ENCODE measurements at regions not wholly inside any gene's neighbourhood (a gene's known extent, or its start where the extent isn't known, plus 50 kb on each side); places are given as distances from the start of the nearest gene placed in this dataset.

DNA sequence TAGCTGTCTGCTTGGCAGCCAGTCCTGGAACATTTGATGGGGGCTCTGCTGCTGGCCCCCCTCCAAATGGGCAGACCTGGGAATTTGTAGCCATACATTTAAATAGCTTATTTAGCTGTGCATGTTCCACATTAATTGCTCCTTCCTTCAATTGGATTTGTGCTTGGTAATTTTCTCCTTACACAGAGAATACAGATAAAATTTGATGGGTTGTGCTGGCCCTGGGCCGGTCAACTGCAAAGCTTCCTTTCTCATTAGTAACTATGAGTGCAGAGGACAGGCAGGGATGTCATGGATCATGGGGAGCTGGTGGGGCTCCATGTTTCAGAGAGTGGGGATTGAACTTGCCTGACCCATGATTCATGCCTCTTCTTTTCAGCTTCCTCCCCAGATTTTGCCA lies 201.5 kb upstream of the GHITM start:
- Histone ChIP-seq H3K36me3 (ENCODE audit: low read depth) (no peaks in the 10 kb centered on the region), H3K4me3 (ENCODE audit: severe bottlenecking) (no peak overlapping the region), H3K27ac (ENCODE audit: poor library complexity, severe bottlenecking) (no peak overlapping the region), H3K9me3 (ENCODE audit: severe bottlenecking) (no peaks in the 10 kb centered on the region), H3K27me3 (ENCODE audit: insufficient read depth, poor library complexity, severe bottlenecking) (no peaks in the 10 kb centered on the region), H3K4me1 (ENCODE audit: insufficient read depth, poor library complexity, severe bottlenecking) (no peaks in the 10 kb centered on the region)
- ATAC-seq (ENCODE audit: low read depth) (no peak), DNase-seq (ENCODE audit: low spot score) (no peak)
- TF ChIP-seq, protein P1, sequence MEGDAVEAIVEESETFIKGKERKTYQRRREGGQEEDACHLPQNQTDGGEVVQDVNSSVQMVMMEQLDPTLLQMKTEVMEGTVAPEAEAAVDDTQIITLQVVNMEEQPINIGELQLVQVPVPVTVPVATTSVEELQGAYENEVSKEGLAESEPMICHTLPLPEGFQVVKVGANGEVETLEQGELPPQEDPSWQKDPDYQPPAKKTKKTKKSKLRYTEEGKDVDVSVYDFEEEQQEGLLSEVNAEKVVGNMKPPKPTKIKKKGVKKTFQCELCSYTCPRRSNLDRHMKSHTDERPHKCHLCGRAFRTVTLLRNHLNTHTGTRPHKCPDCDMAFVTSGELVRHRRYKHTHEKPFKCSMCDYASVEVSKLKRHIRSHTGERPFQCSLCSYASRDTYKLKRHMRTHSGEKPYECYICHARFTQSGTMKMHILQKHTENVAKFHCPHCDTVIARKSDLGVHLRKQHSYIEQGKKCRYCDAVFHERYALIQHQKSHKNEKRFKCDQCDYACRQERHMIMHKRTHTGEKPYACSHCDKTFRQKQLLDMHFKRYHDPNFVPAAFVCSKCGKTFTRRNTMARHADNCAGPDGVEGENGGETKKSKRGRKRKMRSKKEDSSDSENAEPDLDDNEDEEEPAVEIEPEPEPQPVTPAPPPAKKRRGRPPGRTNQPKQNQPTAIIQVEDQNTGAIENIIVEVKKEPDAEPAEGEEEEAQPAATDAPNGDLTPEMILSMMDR (IDR thresholded peaks at IDR 0.05; ENCODE audit: poor library complexity, severe bottlenecking): no peak

DNA sequence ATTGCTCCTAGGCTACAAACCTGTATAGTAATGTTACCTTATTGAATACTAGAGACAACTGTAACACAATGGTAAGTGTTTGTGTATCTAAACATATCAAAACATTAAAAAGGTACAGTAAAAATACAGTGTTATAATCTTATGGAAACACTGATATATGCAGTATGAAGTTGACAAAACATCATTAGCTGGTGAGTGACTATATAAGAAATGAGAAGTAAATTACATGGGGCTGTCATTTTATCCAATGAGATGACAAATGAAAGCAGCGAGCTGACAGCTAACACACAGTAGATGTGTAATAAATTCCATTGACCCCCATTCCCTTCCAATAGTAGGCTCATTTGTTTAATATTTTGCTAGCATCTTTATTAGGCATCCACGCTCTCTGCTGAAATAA lies 198.1 kb upstream of the GHITM start:
- H3K27ac ChIP-seq (ENCODE audit: poor library complexity, severe bottlenecking): no peak overlapping the region
- DNase-seq (ENCODE audit: low spot score) (no peak), ATAC-seq (ENCODE audit: low read depth) (no peak)
- H3K4me3 ChIP-seq (ENCODE audit: severe bottlenecking): no peak overlapping the region
- H3K4me1 ChIP-seq (ENCODE audit: insufficient read depth, poor library complexity, severe bottlenecking): no peaks in the 10 kb centered on the region
- no peaks in the 10 kb centered on the region for H3K27me3 ChIP-seq (ENCODE audit: insufficient read depth, poor library complexity, severe bottlenecking)
- H3K9me3 ChIP-seq (ENCODE audit: severe bottlenecking): peaks cover 2% of the 10 kb centered on the region
- H3K36me3 ChIP-seq (ENCODE audit: low read depth): no peaks in the 10 kb centered on the region
- TF ChIP-seq, protein P1 (IDR thresholded peaks at IDR 0.05; ENCODE audit: poor library complexity, severe bottlenecking): no peak

DNA sequence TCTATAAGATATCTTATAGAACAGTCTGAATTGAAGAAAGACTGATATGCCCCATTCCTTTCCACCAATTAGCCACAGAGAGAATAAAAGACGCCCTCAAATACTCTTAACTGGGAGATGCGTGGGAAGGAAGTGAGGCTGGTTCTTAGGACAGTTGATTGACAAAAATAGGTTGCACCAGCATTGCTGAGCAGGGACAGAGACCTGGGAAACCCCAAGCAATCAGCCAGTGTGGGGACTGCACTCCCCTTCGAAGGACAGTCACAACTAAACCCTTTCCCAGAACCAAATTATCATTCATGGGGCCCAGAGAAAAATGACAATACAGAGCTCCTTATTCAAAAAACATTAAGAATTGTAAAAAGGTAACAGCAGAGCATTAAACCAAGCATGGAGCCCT lies 196.9 kb upstream of the GHITM start:
- TF ChIP-seq, protein P1 (IDR thresholded peaks at IDR 0.05; ENCODE audit: poor library complexity, severe bottlenecking): no peak
- Histone ChIP-seq H3K4me3 (ENCODE audit: severe bottlenecking) (no peak overlapping the region), H3K9me3 (ENCODE audit: severe bottlenecking) (peaks cover 2% of the 10 kb centered on the region), H3K36me3 (ENCODE audit: low read depth) (no peaks in the 10 kb centered on the region), H3K27me3 (ENCODE audit: insufficient read depth, poor library complexity, severe bottlenecking) (no peaks in the 10 kb centered on the region), H3K4me1 (ENCODE audit: insufficient read depth, poor library complexity, severe bottlenecking) (no peaks in the 10 kb centered on the region), H3K27ac (ENCODE audit: poor library complexity, severe bottlenecking) (no peak overlapping the region)
- ATAC-seq (ENCODE audit: low read depth) (no peak), DNase-seq (ENCODE audit: low spot score) (no peak)

DNA sequence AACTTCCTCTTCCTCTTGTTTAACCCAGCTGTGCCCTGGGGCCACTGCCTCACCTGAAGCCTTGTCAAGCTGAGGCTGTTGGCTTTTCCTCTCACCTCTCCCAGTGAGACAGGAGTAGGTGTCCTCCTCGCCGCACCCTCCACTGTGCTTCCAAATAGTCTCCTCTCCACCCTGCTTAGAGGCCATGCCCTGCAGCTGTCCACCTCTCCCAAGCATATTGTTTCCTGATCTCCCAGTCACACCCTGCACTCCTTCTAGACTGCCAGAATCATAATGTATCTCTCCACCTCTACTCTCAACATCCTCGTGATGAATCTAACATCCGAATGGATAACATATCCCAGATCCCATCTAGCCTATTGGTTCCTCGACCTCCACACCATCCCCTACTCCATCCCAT lies 196.3 kb upstream of the GHITM start:
- Histone ChIP-seq H3K4me1 (ENCODE audit: insufficient read depth, poor library complexity, severe bottlenecking) (no peaks in the 10 kb centered on the region), H3K9me3 (ENCODE audit: severe bottlenecking) (peaks cover 2% of the 10 kb centered on the region), H3K27me3 (ENCODE audit: insufficient read depth, poor library complexity, severe bottlenecking) (no peaks in the 10 kb centered on the region), H3K4me3 (ENCODE audit: severe bottlenecking) (no peak overlapping the region), H3K27ac (ENCODE audit: poor library complexity, severe bottlenecking) (no peak overlapping the region), H3K36me3 (ENCODE audit: low read depth) (no peaks in the 10 kb centered on the region)
- TF ChIP-seq, protein P1 (IDR thresholded peaks at IDR 0.05; ENCODE audit: poor library complexity, severe bottlenecking): no peak
- no peak for DNase-seq (ENCODE audit: low spot score)
- no peak for ATAC-seq (ENCODE audit: low read depth)

DNA sequence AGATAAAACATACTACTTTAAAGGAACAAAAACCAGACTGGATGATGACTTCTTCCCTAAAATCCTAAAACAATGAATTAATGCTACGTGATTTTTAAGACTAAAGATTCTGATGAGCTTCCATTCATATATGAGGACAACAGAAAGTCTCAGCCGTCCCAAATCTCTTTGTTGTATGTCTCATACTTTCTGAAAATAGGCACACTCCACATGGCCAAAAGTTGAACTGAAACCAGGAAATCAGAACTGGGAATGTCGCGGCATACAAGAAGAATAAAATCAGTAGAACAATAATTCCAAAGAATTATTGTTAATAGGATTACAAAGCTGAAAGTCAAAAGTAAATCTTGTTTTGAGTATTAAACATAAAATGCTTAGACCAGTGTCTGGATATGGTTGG lies 195.4 kb upstream of the GHITM start:
- H3K27me3 ChIP-seq (ENCODE audit: insufficient read depth, poor library complexity, severe bottlenecking): no peaks in the 10 kb centered on the region
- ATAC-seq (ENCODE audit: low read depth) (no peak), DNase-seq (ENCODE audit: low spot score) (no peak)
- H3K36me3 ChIP-seq (ENCODE audit: low read depth): no peaks in the 10 kb centered on the region
- H3K27ac ChIP-seq (ENCODE audit: poor library complexity, severe bottlenecking): no peak overlapping the region
- no peak overlapping the region for H3K4me3 ChIP-seq (ENCODE audit: severe bottlenecking)
- H3K4me1 ChIP-seq (ENCODE audit: insufficient read depth, poor library complexity, severe bottlenecking): no peaks in the 10 kb centered on the region
- TF ChIP-seq, protein P1 (IDR thresholded peaks at IDR 0.05; ENCODE audit: poor library complexity, severe bottlenecking): no peak
- peaks cover 2% of the 10 kb centered on the region for H3K9me3 ChIP-seq (ENCODE audit: severe bottlenecking)

All from RWPE2 (cell line).